ENCODE measurements at regions not wholly inside any gene's neighbourhood (a gene's known extent, or its start where the extent isn't known, plus 50 kb on each side); places are given as distances from the start of the nearest gene placed in this dataset.
A peak's percentile ranks its signal among the peaks of the same experiment; 100 is the strongest.

GRCh38 chr9:20264896-20265295 is 357.4 kb downstream of the MLLT3 start:
- Histone ChIP-seq H3K4me1 (no peaks in the 10 kb centered on the region), H3K9me3 (no peaks in the 10 kb centered on the region), H3K36me3 (no peaks in the 10 kb centered on the region), H3K4me3 (ENCODE audit: low read depth, low read length) (no peak overlapping the region), H3K27me3 (no peaks in the 10 kb centered on the region)
- no peak for TF ChIP-seq CTCF (IDR thresholded peaks at IDR 0.05; ENCODE audit: low read depth, low read length)
- DNase-seq, result peak; percentile 62

GRCh38 chr9:20262611-20263010 is 359.7 kb downstream of the MLLT3 start:
- no peak for TF ChIP-seq CTCF (IDR thresholded peaks at IDR 0.05; ENCODE audit: low read depth, low read length)
- Histone ChIP-seq H3K4me3 (ENCODE audit: low read depth, low read length) (no peak overlapping the region), H3K36me3 (no peaks in the 10 kb centered on the region), H3K9me3 (no peaks in the 10 kb centered on the region), H3K27me3 (no peaks in the 10 kb centered on the region), H3K4me1 (no peaks in the 10 kb centered on the region)
- no peak for DNase-seq

GRCh38 chr9:20256284-20256948 is 365.9 kb downstream of the MLLT3 start:
- no peaks in the 10 kb centered on the region for H3K9me3 ChIP-seq
- no peaks in the 10 kb centered on the region for H3K4me1 ChIP-seq
- no peaks in the 10 kb centered on the region for H3K36me3 ChIP-seq
- H3K27me3 ChIP-seq, result no peaks in the 10 kb centered on the region
- DNase-seq, result no peak
- H3K4me3 ChIP-seq (ENCODE audit: low read depth, low read length), result no peak overlapping the region
- TF ChIP-seq CTCF (IDR thresholded peaks at IDR 0.05; ENCODE audit: low read depth, low read length), result no peak

- H3K9me3 ChIP-seq, result no peaks in the 10 kb centered on the region
- no peaks in the 10 kb centered on the region for H3K27me3 ChIP-seq
- no peaks in the 10 kb centered on the region for H3K4me1 ChIP-seq
- no peaks in the 10 kb centered on the region for H3K36me3 ChIP-seq
- TF ChIP-seq CTCF (IDR thresholded peaks at IDR 0.05; ENCODE audit: low read depth, low read length), result no peak
- no peak overlapping the region for H3K4me3 ChIP-seq (ENCODE audit: low read depth, low read length)
- DNase-seq, result no peak
These were observed 367.2 kb downstream of the MLLT3 start for GRCh38 chr9:20255052-20255451.

- no peak for DNase-seq
- Histone ChIP-seq H3K9me3 (no peaks in the 10 kb centered on the region), H3K4me1 (no peaks in the 10 kb centered on the region), H3K27me3 (no peaks in the 10 kb centered on the region), H3K36me3 (no peaks in the 10 kb centered on the region), H3K4me3 (ENCODE audit: low read depth, low read length) (no peak overlapping the region)
- no peak for TF ChIP-seq CTCF (IDR thresholded peaks at IDR 0.05; ENCODE audit: low read depth, low read length)
These were observed 368.7 kb downstream of the MLLT3 start for GRCh38 chr9:20253635-20254034.

GRCh38 chr9:20252778-20253177 is 369.5 kb downstream of the MLLT3 start:
- Histone ChIP-seq H3K9me3 (no peaks in the 10 kb centered on the region), H3K4me3 (ENCODE audit: low read depth, low read length) (no peak overlapping the region), H3K36me3 (no peaks in the 10 kb centered on the region), H3K27me3 (no peaks in the 10 kb centered on the region), H3K4me1 (no peaks in the 10 kb centered on the region)
- TF ChIP-seq CTCF (IDR thresholded peaks at IDR 0.05; ENCODE audit: low read depth, low read length), result no peak
- DNase-seq, result no peak

Data from BE2C (cell line).